Activated naive CD8-positive, alpha-beta T cell treated with anti-CD3 and anti-CD28 coated beads for 36 hours (primary cell): ENCODE measurements at regions not wholly inside any gene's neighbourhood (a gene's known extent, or its start where the extent isn't known, plus 50 kb on each side); places are given as distances from the start of the nearest gene placed in this dataset.

Experiments used
- DNase-seq: peaks from one replicate; pipeline ENCODE4 v3.0.0; 2021
- H3K27ac Mint-ChIP-seq: one replicate; pipeline ENCODE4 v1.8.0; 2022; ENCODE audit warnings: mild to moderate bottlenecking, moderate library complexity, mixed read lengths
- H3K27me3 Mint-ChIP-seq: one replicate; pipeline ENCODE4 v1.8.0; 2022; ENCODE audit warnings: mild to moderate bottlenecking, mixed read lengths
- H3K36me3 Mint-ChIP-seq: one replicate; pipeline ENCODE4 v1.8.0; 2021; ENCODE audit warnings: mild to moderate bottlenecking, mixed read lengths
- H3K4me1 Mint-ChIP-seq: one replicate; pipeline ENCODE4 v1.8.0; 2021; ENCODE audit warnings: mixed read lengths
- H3K4me3 Mint-ChIP-seq: one replicate; pipeline ENCODE4 v1.8.0; 2022; ENCODE audit warnings: mild to moderate bottlenecking, moderate library complexity, mixed read lengths
- H3K9me3 Mint-ChIP-seq: one replicate; pipeline ENCODE4 v1.8.0; 2022; ENCODE audit warnings: mixed read lengths

DNA sequence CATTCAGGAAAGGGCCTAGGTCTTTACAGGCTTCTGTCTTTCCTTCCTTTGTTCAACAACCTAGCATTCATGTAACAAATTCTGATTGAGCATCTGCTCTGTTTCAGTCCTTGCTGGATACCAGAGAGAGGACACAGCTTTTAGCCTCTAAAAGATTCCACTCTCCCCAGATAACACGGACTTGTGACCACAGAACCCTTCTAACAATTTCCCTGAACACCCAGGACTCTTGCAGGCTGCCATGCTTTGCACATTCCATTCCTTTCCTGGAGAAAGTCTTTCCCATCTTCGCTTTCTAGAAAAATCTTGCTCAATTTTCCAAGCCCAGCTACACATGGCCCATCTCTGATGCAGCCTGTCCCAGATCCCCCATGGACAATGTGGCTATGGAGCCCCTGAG lies 310.9 kb downstream of the ACTL7B start:
- H3K27ac Mint-ChIP-seq, result no peak overlapping the region
- no peak overlapping the region for H3K4me3 Mint-ChIP-seq
- no peaks in the 10 kb centered on the region for H3K9me3 Mint-ChIP-seq
- no peak for DNase-seq
- no peaks in the 10 kb centered on the region for H3K36me3 Mint-ChIP-seq
- H3K4me1 Mint-ChIP-seq, result no peaks in the 10 kb centered on the region
- H3K27me3 Mint-ChIP-seq, result peaks cover 4% of the 10 kb centered on the region

DNA sequence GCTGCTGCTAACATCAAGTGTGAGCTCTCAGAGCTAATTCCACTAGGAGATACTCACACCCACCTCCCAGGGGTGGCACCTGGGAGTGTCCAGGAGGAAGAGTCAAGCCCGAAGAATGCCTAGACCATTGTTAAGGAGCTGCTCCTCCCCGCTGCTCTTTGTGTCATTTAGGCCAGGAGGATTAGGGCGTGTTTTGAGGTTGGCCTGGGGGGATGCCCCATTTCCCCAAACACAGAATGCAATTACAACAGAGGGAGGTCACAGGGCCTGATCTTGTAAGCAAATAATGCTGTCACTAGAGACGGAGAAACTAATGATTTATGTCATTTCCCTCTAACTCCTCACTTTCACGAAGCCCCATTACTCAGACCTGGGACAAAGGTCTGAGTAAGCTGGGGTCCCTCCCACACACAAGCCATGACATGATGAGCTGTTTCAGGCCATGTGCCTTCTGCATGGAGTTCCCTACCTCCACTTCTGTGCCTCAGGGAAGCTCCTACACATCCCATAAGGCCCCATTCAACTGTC lies 312.5 kb downstream of the ACTL7B start:
- Mint-ChIP-seq H3K9me3 (no peaks in the 10 kb centered on the region), H3K4me1 (no peaks in the 10 kb centered on the region), H3K4me3 (no peak overlapping the region), H3K36me3 (no peaks in the 10 kb centered on the region), H3K27ac (no peak overlapping the region), H3K27me3 (peaks cover 4% of the 10 kb centered on the region)
- DNase-seq, result no peak

DNA sequence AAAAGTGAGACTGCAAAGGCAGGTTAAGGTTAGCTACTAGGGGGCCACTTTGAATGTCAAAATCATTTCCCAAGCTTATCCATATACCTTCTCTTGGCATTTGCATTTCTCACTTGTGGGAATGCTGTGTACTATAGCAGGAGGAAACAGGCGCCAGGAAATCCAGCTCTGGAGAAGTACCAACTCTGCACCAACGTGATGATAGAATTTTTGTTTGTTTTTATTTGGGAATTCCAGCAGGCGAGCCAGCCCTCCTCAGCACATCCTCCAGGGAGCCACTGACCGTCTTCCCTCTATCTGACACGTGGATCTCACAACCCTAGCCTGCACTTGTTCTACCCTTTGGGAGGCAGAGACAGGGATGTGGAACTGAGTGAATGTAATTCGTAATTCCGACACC lies 318.0 kb downstream of the ACTL7B start:
- H3K36me3 Mint-ChIP-seq, result no peaks in the 10 kb centered on the region
- H3K4me1 Mint-ChIP-seq, result no peaks in the 10 kb centered on the region
- no peak for DNase-seq
- H3K4me3 Mint-ChIP-seq, result no peak overlapping the region
- no peaks in the 10 kb centered on the region for H3K27me3 Mint-ChIP-seq
- H3K27ac Mint-ChIP-seq, result no peak overlapping the region
- H3K9me3 Mint-ChIP-seq, result no peaks in the 10 kb centered on the region

DNA sequence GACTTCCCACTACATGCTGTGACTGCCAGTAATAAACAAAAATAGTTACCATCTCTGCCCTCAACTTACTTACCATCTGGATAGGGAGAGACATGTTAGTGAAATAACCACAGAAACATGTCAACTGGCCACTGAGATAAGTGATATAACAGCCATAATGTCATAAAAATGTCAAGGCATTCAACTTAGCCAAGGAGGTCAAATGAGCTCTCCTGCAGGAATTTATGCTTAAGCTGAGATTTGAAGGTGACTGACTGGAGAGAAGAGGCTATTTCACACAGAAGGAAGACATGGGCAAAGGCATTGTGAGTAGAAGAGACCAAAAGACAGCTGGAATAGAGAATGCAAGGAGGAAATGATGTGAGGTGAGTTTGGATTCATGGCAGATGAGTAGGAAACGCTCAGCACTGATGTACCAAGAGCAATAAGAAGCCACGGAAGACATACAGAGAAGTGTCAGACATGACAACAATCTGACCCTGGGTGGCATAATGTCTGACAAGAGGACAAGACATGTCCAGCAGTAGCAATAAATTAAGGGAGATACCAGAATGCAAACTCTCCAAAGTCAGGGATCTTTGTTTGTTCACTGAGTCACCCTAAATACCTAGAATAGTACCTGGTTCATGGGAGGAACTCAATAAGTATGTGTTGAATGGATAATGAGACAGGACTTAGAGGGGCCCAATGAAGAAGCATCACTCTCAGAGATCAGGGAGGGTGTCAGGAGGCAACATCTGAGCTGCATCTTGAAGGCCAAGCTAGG lies 318.8 kb downstream of the ACTL7B start:
- Mint-ChIP-seq H3K27ac (no peak overlapping the region), H3K4me1 (no peaks in the 10 kb centered on the region)

DNA sequence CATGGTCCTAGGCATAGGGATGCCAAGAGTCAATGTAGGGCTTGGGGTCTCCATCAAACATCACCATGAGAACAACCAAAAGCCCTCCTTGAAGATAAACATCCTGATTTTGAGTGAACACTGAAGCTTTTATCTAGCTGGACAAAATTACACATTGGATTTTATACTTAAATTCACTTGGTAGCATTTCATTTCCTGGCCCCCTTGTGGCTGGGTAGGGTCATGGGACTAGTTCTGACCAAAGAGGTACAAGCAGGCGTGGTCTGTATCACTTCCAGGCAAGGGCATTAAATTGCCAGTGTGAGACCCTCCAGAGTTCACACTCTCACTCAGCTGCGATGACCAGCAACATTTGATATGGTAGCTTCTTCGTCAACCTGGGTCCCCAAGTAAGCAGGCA lies 320.3 kb downstream of the ACTL7B start:
- Mint-ChIP-seq H3K4me3 (no peak overlapping the region), H3K36me3 (no peaks in the 10 kb centered on the region), H3K9me3 (no peaks in the 10 kb centered on the region), H3K27ac (no peak overlapping the region), H3K4me1 (no peaks in the 10 kb centered on the region), H3K27me3 (no peaks in the 10 kb centered on the region)
- no peak for DNase-seq

More for the DNA sequence above, 318.8 kb downstream of the ACTL7B start:
- Mint-ChIP-seq H3K4me3 (no peak overlapping the region), H3K9me3 (no peaks in the 10 kb centered on the region), H3K27me3 (no peaks in the 10 kb centered on the region), H3K36me3 (no peaks in the 10 kb centered on the region)
- DNase-seq, result no peak

DNA sequence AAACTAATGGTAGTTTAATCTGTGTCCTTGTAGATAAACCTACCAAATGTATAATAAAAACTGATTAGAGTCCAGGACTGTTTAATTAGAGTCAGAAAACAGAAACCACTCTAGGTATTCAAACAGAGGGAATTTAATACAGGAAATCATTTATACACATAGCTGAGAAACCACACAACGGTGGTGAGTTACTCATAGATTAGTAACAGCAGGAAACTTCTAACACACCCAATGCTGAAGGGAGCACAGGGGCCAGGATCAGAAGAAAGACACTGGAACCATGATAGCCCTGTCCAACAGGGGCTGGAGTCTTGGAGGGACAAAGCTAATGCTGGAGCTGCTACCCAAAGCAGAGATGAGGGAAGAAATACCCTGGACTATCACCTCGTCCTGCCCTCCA lies 321.0 kb downstream of the ACTL7B start:
- H3K27me3 Mint-ChIP-seq, result no peaks in the 10 kb centered on the region
- no peaks in the 10 kb centered on the region for H3K9me3 Mint-ChIP-seq
- no peak overlapping the region for H3K4me3 Mint-ChIP-seq
- H3K27ac Mint-ChIP-seq, result no peak overlapping the region
- no peak for DNase-seq
- no peaks in the 10 kb centered on the region for H3K4me1 Mint-ChIP-seq
- no peaks in the 10 kb centered on the region for H3K36me3 Mint-ChIP-seq

DNA sequence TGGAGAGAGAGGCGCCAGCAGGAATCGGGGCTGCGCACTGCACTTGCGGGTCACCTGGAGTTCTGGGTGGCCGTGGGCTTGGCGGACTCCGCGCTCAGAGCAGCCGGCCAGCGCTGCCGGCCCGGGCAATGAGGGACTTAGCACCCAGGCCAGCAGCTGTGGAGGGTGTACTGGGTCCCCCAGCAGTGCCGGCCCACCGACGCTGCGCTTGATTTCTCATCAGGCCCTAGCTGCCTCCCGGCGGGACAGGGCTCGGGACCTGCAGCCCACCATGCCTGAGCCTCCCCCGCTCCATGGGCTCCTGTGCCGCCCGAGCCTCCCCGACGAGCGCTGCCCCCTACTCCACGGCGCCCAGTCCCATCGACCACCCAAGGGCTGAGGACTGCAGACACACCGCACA lies 325.6 kb downstream of the ACTL7B start:
- Mint-ChIP-seq H3K4me1 (no peaks in the 10 kb centered on the region), H3K4me3 (no peak overlapping the region), H3K9me3 (no peaks in the 10 kb centered on the region), H3K27me3 (peaks cover 4% of the 10 kb centered on the region), H3K27ac (no peak overlapping the region), H3K36me3 (no peaks in the 10 kb centered on the region)
- no peak for DNase-seq

DNA sequence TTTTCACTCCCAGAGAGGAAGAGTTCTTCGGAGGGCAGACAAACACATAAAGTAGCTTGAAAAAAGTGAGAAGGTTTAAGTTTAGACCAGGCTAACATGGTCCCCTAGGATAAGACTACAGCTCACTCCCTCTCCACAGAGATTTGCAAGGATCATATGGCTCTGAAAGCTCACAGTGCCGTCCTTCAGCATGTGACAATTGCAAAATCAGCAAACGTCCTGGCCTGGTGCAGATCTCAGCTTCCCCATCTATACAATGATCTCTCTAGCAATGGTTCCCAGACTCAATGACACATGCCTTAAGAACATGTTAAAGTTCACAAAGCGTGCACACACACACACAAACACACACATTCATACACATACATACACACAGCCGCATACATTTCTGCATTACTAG lies 327.6 kb downstream of the ACTL7B start:
- Mint-ChIP-seq H3K4me3 (no peak overlapping the region), H3K9me3 (no peaks in the 10 kb centered on the region), H3K4me1 (no peaks in the 10 kb centered on the region), H3K27me3 (peaks cover 4% of the 10 kb centered on the region), H3K27ac (no peak overlapping the region), H3K36me3 (no peaks in the 10 kb centered on the region)
- DNase-seq, result no peak

DNA sequence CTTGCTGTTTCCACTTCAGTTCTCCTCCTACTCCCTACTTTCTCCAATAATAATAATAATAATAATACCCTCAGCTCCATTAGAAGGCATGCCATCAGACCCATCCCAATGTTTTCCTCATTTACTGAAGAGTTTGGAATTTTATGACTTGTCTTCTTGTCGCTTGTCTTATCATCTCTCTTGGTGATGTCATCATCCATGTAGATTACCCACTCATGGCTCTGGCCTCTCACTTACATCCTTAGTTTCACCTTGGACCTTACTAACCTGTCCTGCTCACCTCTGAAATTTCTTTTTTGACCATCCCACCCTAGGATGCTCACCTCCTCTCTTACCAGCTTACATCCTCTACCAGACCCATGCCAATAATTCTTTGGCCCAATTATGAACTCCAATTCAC lies 329.3 kb downstream of the ACTL7B start:
- no peak overlapping the region for H3K27ac Mint-ChIP-seq
- H3K9me3 Mint-ChIP-seq, result no peaks in the 10 kb centered on the region
- H3K4me1 Mint-ChIP-seq, result no peaks in the 10 kb centered on the region
- no peak overlapping the region for H3K4me3 Mint-ChIP-seq
- peaks cover 4% of the 10 kb centered on the region for H3K27me3 Mint-ChIP-seq
- DNase-seq, result no peak
- no peaks in the 10 kb centered on the region for H3K36me3 Mint-ChIP-seq

DNA sequence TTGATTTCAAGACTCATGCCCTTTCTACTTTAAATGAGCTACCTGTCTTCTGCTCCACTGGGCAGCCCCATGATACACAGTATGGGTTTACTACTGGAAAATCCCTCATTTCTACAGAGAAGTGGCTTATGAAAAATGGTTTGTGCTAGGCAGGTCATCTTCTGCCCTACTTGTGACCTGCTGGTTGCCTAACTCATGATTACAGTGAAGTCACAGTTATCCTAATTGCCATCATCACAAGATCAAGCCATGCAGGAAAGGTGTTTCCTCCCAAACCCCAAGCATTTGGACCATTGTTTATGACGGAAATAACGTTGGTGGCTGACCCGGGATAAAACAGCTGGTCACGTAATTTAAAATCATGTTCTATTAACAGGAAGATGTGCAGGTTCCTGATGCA lies 330.6 kb downstream of the ACTL7B start:
- no peaks in the 10 kb centered on the region for H3K9me3 Mint-ChIP-seq
- no peak overlapping the region for H3K4me3 Mint-ChIP-seq
- H3K27me3 Mint-ChIP-seq, result peaks cover 4% of the 10 kb centered on the region
- DNase-seq, result no peak
- no peaks in the 10 kb centered on the region for H3K4me1 Mint-ChIP-seq
- H3K27ac Mint-ChIP-seq, result no peak overlapping the region
- no peaks in the 10 kb centered on the region for H3K36me3 Mint-ChIP-seq

DNA sequence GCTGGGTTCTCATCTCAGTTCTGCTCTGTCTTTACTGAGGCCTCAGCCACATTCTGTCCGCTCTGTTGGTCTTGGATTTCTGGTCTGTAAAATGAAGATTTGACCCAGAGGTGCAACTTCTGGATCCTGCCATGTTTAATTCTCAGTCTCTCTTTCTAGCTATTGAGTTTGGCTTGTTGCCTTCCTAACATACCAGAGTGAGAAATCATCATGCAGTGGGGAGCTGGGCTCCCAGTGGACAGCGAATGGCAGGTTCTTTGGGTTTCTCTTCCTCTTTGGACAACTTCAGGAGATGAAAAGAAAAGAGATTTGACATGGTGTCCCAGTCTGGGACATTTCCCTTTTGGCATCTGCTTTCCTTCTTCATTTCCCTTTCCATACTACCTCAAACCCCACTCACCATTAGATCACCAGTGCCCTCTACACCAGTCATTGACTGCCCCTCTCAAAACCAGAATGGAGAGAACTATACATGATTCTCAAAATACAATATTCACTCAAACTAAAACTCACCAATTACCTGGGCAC lies 334.7 kb downstream of the ACTL7B start:
- no peak for DNase-seq
- Mint-ChIP-seq H3K9me3 (no peaks in the 10 kb centered on the region), H3K27me3 (no peaks in the 10 kb centered on the region), H3K27ac (no peak overlapping the region), H3K4me1 (no peaks in the 10 kb centered on the region), H3K36me3 (no peaks in the 10 kb centered on the region), H3K4me3 (no peak overlapping the region)

DNA sequence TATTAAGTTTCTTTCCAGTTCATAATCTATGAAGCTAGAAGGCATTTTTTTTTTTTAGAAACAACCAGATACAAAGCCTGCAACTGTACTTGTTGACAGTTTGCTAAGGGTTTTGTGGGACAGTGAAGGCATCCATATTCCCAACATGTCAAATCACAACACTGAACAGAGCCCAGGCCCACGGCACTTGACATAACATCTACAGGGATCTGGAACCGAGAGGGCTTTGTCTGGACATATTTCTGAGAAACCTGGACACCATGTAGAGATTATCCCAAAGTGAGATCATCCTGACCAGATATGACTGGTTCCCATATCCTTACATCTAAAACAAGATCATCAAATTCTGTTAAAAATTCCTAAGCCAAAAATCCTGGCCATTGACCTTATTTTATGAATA lies 336.3 kb downstream of the ACTL7B start:
- H3K4me1 Mint-ChIP-seq, result no peaks in the 10 kb centered on the region
- H3K36me3 Mint-ChIP-seq, result no peaks in the 10 kb centered on the region
- no peak overlapping the region for H3K27ac Mint-ChIP-seq
- no peaks in the 10 kb centered on the region for H3K9me3 Mint-ChIP-seq
- no peak for DNase-seq
- no peak overlapping the region for H3K4me3 Mint-ChIP-seq
- no peaks in the 10 kb centered on the region for H3K27me3 Mint-ChIP-seq

DNA sequence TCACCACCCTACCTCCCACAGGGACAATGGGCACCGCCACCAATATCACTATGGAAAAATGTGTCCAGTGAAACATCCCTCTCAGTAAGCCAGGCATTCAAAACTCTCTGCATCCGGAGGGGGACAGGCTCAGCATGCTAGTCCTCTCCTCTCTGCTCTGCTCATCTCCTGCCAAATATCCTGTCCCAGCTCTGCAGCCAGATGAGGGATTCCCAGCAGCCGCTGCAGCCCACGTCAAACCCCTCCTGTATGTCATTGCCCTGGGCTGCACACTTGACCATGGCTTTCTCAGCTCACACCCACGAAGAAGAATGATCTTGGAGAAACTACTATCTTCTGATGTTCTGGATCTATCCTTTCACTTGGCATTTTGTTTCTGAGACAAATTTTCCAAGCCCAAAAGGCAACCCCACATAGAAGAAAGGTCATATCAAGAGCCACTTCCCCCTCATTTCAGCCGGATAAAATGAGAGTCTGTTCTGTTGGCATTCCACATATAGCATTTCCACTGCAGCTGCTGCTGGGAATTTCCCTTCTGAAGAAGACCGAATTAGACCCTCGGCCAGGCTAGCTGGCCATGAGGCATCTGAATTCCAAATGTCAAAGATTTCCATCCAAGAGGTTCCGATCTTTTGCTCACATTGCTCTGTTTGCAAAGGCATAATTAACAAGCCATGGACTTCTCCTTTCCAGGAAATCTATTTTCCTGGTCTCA lies 338.0 kb downstream of the ACTL7B start:
- Mint-ChIP-seq H3K4me1 (no peaks in the 10 kb centered on the region), H3K27me3 (no peaks in the 10 kb centered on the region), H3K27ac (no peak overlapping the region), H3K36me3 (no peaks in the 10 kb centered on the region), H3K4me3 (no peak overlapping the region), H3K9me3 (no peaks in the 10 kb centered on the region)
- no peak for DNase-seq

DNA sequence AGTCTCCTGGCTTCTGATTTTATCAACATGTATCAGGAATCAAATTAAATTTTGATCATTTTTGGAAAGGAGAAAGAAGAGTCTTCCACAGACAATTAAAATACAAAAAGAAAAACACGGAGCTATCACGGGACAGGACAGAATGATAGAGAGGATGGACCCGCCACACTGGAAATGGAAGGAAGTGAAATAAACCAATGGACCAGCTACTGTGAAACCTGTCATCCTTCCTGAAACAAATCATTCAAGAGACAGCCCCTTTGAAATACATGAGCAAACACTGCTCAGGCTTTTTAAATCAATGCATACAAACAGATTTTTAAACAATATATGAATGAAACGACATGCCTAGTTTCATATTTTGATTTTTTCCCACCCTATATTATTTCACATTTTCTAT lies 339.4 kb downstream of the ACTL7B start:
- no peaks in the 10 kb centered on the region for H3K4me1 Mint-ChIP-seq
- no peak overlapping the region for H3K27ac Mint-ChIP-seq
- no peaks in the 10 kb centered on the region for H3K9me3 Mint-ChIP-seq
- no peak for DNase-seq
- H3K4me3 Mint-ChIP-seq, result no peak overlapping the region
- no peaks in the 10 kb centered on the region for H3K27me3 Mint-ChIP-seq
- no peaks in the 10 kb centered on the region for H3K36me3 Mint-ChIP-seq

DNA sequence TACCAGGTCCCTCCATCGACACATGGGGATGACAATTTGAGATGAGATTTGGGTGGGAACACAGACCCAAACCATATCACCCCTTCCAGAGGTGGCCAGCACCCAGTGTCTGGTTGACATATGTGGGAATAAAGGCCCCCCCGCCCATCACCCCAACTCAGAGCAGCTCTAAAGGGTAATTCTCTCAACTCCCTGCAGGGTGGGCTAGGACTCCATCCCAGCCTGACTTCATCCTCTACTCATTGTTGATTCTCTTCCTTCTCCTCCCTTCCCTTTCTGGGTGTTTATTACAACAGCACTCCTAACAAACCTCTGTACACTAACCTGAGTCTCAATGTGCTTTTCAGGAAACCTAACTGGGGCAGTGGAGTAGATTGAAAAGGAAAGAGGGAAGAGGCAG lies 339.9 kb downstream of the ACTL7B start:
- Mint-ChIP-seq H3K9me3 (no peaks in the 10 kb centered on the region), H3K27me3 (no peaks in the 10 kb centered on the region), H3K27ac (no peak overlapping the region), H3K4me1 (no peaks in the 10 kb centered on the region), H3K36me3 (no peaks in the 10 kb centered on the region), H3K4me3 (no peak overlapping the region)
- no peak for DNase-seq
